GM21447 (cell line): ENCODE measurements at regions not wholly inside any gene's neighbourhood (a gene's known extent, or its start where the extent isn't known, plus 50 kb on each side); places are given as distances from the start of the nearest gene placed in this dataset.

Source experiments
- ATAC-seq: cut with Tn5 transposase; IDR thresholded peaks from one replicate; pipeline ENCODE4 v1.9.1; 2021; ENCODE audit not compliant: unreplicated experiment

DNA sequence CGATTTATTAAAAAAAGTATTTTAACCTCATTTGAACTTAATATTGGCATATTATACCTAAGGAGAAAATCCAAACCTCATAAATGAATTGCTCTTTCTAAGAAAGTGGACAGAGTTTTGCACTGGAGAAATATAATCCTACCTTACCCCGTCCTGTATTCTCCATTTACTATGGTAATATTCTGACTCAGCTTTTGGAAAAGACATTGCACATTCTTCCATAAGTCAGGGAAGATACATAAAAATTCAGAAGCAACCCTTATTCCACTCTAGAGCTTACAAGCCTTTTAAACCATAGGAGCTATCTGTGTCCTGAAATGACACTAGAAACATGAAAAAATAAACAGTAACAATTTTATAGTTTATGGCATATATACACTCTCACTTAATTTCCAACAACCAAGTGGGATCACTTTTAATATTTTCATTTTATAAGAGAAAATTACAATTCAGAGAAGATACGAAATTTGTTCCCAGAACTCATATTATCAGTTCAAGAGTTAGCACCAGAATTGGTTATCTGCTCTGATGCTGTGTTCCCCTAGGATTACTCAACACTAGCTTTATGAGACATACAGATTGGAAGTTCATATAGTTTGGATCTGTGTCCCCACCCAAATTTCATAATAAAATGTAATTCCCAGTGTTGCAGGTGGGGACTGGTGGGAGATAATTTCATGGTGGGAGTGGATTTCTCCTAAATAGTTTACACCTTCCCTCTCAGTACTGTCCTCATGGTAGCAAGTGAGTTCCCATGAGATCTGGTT, 359.4 kb downstream of the ARAP2 start:
- no peak for ATAC-seq

GRCh38 chr4:35897808-35898207, 346.5 kb downstream of the ARAP2 start:
- no peak for ATAC-seq

DNA sequence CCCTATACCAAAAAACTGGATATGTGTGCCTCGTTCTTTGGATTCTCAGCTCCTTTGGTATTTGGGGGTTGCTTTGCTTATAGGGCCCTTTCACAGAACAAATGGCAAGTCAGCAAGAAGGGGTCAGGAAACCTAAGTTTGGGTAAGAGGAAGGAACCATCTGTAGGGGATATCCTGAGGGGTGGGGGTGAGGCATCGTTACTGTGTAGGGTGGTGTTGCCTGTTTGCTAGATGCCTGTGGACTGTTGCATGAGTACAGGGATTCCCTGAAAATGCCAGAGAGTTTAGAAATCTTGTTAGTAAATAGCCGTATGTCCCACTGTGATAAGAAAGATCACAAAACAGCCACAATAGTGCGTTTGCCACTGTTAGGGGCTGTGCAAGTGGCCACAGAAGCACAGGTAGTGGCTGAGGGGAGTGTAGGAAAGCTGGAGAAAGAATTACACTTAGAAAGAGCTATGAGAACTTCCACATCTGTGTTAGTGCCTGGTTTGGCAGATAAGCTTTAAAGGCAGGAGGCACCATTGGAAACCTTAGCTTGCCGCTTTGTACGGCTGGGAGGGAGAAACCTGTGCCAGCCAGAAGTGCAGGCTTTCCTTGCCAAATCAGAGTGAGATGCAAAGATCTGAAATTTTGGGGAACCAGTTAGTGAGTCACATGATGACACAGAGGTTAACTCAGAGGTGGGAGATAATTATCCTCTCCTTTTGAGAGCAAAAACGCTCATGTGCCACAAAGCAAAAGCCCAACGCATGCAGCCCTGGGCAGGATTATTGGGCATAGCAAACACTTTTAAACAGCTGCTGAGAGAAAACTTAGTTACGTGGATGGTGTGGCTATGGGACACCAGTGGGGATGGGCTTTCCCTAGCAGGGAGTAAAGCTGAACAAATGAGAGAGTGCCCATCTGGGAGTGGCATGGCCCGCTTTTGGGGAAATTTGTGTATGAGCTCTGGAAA, 343.7 kb downstream of the ARAP2 start:
- ATAC-seq = no peak

DNA sequence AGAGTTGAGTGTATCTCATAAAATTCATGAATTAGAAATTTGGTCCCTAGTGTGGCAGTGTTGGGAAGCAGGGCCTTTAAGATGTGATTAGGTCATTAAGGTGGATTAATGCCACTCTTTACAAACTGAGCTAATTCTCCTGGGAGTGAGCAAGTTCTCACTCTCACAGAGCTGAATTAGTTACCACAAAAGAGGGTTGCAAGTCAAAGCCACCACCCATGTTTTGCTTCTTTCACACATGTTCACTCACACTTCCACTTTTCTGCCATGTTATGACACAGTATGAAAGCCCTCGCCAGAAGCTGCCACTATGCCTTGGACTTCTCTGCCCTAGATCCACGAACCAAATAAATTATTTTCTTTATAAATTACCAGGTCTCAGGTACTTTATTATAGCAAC, 332.1 kb downstream of the ARAP2 start:
- peak; percentile 54 for ATAC-seq

- no peak for ATAC-seq
Measured at GRCh38 chr4:35918491-35918977, 325.8 kb downstream of the ARAP2 start.

DNA sequence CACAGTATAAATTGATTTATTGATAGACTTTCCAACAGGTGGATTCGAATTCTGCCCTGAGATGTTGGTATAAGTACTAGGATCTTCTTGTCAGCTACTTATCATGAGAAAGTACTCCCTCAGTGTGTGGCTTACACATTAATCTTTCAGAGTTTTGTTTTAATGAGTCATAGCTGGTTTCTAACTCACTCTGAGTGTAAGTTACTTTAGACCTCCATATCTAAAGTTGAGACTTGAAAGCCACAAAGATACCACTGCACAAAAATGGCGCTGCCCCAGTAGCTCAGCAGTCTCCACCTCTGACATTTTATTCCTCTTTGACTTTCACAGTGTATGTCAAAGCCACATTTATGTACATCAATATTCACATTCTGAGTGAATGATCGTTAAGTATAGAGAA, 318.5 kb downstream of the ARAP2 start:
- peak; percentile 58 for ATAC-seq

DNA sequence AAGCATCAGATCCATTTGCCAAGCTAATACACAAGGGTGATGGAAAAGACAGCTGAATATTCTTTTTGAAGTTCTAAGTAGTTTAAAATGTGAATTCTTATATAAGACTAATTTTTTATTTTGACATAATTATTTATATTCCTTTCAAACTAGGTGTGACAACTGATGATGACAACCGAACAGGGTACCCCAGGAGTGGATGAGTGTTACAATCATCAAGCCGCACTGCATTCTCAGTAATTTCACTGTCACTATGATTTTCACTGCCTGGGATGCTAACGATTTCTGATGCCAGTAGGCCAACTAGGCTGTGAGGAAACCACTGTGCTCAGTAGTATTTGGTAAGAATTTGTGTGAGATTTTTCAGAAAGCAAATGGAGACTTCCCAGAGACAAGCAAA, 317.5 kb downstream of the ARAP2 start:
- no peak for ATAC-seq

DNA sequence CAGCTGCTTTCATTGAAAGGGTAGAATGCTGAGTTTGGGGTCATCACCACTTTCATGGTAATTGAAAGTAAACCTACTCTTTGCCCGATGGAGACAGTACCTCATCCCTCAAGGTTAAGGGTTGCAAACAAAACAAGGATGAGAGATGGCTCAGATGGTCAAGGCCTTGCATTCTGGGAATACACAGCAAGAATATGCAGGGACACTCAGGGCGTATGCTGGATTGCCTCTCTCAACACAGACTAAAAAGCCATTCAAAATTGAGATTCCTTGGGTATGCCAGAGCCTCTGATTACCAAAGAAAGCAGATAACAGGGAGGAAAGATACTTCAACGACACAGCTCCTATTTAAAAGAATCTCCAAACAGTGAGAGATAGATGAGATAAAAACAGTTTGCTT, 310.4 kb downstream of the ARAP2 start:
- no peak for ATAC-seq

DNA sequence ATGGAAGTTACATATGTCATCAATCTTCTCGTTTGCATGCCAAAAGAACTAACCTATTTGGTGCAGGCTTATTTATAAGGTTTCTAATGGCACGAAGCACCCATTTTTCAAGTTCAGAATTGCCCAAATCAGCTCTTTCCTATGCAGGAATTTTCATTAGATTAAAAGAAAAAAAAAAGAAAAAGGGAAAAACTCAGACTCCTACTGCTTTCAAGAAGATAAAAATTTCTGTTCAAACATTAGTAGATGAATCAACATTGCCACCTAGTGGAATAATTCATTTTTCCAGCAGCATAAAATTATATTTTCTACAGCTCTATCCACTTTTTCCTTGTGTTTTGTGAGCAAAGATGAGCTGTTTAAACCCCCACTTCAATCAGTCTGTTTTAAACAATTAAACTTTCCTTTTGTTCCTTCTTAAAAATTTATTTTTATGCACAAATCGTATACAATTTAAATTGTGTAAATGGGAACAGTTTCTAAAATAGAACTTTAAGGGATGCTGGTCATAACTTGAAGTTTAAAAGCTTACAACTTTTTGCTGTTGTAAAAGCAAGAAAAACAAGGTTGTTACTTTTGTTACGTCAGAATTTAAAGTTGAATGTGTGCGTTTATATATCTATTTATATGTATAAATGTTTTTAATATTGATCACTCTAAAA, 309.9 kb downstream of the ARAP2 start:
- no peak for ATAC-seq

DNA sequence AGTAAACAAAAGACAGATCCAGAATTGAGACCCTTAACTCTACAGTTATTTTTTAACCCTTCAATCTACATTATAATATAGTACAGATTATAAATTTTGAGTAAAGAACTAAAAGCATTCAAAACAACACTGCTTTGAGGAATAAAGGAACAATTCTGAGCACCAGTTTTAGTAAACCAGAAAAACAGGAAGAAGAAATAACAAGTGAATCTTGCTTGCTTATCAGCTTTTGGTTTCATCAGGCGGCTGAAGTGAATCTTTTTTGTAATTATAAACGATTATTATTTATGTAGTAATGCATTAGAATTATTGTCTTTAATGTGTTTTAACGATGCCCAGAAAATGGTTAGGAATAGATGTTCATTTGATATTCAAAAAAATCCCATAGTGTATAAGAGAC, 305.4 kb downstream of the ARAP2 start:
- ATAC-seq = no peak

DNA sequence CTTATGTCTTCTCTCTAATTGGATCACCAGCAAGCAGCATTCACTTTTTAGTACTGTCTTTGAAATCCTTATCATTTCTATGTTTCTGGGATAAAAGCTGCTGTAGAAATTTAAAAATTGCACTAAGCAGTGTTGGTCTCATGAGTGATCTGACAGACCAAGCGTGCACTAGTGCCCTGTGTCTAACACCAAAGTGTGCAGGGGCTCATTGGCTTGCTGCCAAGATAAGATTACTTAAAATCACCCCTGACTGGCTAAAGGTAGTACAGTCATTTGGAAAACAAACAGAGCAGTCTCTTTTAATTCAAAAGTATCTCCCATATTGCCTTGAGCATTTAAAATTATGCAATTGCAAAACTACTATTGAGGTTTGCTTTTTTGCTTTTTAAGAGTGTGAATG, 304.6 kb downstream of the ARAP2 start:
- no peak for ATAC-seq

DNA sequence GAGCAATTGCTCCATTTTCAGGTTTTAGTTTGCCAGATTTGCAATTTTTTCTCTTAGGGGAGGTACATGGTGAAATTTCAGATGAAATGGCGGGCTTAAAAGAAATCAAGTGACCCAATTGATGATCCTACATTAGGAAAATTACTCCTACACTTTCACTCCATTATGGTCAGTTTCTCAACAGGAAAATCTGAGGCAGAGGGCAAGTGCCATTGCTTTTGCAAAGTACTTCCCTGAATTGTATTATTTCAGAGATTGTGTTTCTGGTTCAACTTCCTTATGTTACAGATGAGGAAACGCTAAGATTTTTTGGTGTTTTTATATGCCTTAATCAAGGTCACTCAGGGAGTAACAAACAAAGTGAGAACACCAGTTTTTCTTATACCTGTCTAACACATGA, 302.2 kb downstream of the ARAP2 start:
- ATAC-seq = no peak

DNA sequence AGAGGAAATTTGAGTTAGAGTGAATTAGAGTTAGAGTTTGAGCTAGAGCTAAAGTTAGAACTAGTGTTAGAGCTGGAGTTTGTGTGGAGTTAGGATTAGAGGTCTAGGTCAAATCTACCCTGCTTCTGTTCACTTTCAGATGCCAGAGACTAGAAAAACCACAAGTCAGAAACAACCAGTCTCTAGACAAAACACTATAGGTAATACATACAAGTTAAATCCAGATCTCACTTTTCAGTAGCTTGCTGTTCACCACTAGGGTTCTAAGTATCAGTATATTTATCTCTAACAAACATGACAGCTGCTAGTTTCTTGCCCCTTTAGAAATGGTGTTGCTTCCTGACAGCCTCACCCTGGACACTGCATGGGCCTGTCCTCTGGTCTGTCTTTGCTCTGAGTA, 300.7 kb downstream of the ARAP2 start:
- ATAC-seq = no peak

DNA sequence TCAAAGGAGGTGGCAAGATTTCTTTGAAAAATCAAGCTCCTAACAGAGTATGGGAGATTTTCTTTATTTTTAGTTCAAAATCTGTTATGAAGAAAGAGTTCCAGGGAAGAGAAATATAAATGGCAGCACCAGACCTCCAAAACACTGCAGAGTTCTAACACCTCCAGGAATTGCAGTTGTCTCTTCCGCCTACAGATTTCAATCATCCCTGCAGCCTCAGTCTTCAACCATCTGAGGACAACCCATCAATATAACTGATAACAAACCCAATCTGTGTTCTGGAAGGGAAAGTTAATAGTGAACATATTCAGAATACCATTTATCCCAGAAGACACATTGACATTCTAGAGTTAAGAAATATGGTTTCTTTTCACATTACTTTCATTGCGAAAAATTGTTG, 296.1 kb downstream of the ARAP2 start:
- no peak for ATAC-seq

DNA sequence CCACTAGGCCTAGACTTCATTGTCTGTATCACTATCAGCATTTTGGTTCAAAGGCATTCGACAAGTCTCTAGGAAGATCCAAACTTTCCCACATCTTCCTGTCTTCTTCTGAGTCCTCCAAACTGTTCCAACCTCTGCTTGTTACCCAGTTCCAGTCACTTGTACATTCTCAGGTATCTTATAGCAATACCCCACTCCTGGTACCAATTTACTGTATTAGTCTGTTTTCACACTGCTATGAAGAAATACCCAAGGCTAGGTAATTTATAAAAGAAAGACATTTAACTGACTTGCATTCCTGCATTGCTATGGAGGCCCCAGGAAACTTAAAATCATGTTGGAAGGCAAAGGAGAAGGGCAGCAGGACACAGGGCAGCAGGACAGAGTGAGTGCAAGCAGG, 293.9 kb downstream of the ARAP2 start:
- no peak for ATAC-seq

GRCh38 chr4:35952751-35953150, 291.6 kb downstream of the ARAP2 start:
- no peak for ATAC-seq

GRCh38 chr4:35963383-35963782, 280.9 kb downstream of the ARAP2 start:
- ATAC-seq = no peak

- no peak for ATAC-seq
Measured at GRCh38 chr4:35963974-35964515, 280.3 kb downstream of the ARAP2 start.

GRCh38 chr4:35965300-35965699, 279.0 kb downstream of the ARAP2 start:
- ATAC-seq = peak; percentile 64

- ATAC-seq = peak; percentile 43
Measured at GRCh38 chr4:35966566-35966965, 277.7 kb downstream of the ARAP2 start.

DNA sequence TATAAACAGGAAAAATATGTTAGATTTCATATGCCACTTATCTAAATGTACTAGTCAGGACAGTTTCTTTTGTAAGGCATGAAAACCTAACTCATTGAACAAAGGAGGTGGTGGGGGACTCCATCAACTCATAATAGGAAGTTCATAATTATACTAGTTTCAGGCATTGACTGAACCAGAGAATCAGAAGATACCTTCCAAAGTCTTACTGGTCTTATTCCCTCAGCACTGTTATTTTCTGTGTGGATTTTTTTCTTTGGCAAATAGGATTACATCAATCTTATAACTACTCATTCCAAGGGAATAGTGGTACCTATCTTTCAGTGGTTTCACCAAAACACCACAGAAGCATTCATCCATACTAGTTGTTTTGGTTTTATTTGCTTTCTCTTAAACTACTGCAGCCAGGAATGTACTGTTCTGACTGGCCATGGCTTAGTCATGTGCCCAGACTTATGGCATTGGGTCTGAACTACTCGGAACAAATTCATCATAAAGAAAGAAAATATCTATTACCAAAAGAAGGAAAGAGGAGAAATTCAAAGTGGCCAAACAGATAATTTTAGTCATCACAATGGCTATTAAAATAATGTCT, 273.9 kb downstream of the ARAP2 start:
- peak; percentile 67 for ATAC-seq
